ENCODE measurements at regions not wholly inside any gene's neighbourhood (a gene's known extent, or its start where the extent isn't known, plus 50 kb on each side); places are given as distances from the start of the nearest gene placed in this dataset.

DNA sequence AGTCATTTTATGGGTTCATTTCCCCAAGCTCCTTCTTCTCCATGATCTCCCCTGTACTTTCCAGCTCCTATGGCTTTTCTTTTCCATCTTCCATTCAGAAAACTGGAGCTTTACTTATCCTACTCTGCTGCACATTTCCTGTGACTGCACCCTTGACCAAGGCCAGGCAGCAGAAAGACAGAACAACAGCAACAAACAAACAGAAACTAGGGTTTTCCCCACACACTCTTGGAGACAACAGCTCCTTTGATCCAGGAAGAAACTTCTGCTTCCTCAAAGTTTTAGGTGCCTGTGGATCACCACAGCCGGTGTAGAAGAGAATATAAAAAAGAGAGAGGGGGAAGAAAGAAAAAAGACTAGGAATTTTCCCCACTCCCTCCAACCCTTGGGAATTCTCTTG, 342.3 kb upstream of the CFAP20DC start:
- intact Hi-C loops (cut with DNase I, micrococcal nuclease): no loop called here
- TF ChIP-seq, protein P1, sequence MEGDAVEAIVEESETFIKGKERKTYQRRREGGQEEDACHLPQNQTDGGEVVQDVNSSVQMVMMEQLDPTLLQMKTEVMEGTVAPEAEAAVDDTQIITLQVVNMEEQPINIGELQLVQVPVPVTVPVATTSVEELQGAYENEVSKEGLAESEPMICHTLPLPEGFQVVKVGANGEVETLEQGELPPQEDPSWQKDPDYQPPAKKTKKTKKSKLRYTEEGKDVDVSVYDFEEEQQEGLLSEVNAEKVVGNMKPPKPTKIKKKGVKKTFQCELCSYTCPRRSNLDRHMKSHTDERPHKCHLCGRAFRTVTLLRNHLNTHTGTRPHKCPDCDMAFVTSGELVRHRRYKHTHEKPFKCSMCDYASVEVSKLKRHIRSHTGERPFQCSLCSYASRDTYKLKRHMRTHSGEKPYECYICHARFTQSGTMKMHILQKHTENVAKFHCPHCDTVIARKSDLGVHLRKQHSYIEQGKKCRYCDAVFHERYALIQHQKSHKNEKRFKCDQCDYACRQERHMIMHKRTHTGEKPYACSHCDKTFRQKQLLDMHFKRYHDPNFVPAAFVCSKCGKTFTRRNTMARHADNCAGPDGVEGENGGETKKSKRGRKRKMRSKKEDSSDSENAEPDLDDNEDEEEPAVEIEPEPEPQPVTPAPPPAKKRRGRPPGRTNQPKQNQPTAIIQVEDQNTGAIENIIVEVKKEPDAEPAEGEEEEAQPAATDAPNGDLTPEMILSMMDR (IDR thresholded peaks at IDR 0.05): no peak
- no peaks in the 10 kb centered on the region for H3K9me3 ChIP-seq

DNA sequence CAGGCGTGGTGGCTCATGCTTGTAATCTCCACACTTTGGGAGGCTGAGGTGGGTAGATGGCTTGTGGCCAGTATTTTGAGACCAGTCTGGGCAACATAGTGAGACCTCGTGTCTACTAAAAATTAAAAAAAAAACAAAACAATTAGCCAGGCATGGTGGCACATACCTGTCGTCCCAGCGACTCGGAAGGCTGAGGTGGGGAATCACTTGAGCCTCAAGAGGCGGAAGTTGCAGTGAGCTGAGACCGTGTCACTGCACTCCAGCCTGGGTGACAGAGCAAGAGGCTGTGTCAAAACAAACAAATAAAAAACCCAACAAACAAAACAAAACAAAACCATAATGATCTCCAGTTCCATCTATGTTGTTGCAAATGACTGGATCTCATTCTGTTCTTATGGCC, 341.3 kb upstream of the CFAP20DC start:
- no peak for DNase-seq
- TF ChIP-seq, protein P1 (IDR thresholded peaks at IDR 0.05): no peak
- Histone ChIP-seq H3K9me3 (no peaks in the 10 kb centered on the region), H3K36me3 (ENCODE audit: low read depth) (no peaks in the 10 kb centered on the region), H3K4me1 (ENCODE audit: low read depth) (no peaks in the 10 kb centered on the region), H3K4me3 (no peak overlapping the region)
- intact Hi-C loops (cut with DNase I, micrococcal nuclease): no loop called here
- no peak for ATAC-seq

More for the DNA sequence above, 342.3 kb upstream of the CFAP20DC start:
- ATAC-seq: no peak
- DNase-seq: no peak
- H3K4me3 ChIP-seq: no peak overlapping the region
- no peaks in the 10 kb centered on the region for H3K4me1 ChIP-seq (ENCODE audit: low read depth)
- H3K36me3 ChIP-seq (ENCODE audit: low read depth): no peaks in the 10 kb centered on the region

DNA sequence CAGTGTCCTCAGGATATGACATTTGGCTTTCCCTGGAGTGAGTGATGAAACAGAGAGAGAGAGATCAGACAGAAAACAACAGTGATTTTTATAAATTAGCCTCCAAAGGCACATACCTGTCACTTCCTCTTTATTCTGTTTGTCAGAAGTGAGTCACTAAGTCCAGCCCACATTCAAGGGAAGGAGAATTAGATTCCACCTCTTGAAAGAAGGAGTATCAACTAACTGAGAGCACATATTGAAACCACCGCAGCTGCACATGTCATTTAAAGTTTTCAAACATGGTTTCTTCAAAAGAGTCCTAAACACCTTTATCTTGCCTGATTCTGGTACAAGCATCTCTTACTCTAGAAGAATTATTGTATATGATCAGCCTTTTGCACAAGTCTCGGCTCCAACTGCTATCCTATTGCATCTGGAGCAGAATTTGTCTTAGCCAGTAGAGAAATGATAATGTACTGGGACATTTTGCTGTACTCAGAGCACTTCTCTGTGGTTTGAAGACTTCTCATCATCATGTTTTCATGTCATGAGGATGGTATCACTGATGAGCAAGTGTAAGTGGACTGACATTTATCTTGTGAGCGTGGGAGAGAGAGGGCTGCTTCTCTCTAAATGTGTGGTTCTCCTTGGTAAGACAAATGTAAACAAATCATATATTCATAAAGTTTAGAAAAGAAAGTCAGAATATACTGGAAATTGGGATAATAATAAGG, 338.9 kb upstream of the CFAP20DC start:
- no peaks in the 10 kb centered on the region for H3K36me3 ChIP-seq (ENCODE audit: low read depth)
- no peak for DNase-seq
- H3K4me3 ChIP-seq: no peak overlapping the region
- intact Hi-C loops (cut with DNase I, micrococcal nuclease): no loop called here
- TF ChIP-seq, protein P1 (IDR thresholded peaks at IDR 0.05): no peak
- peak; percentile 14 for ATAC-seq
- no peaks in the 10 kb centered on the region for H3K4me1 ChIP-seq (ENCODE audit: low read depth)
- H3K9me3 ChIP-seq: no peaks in the 10 kb centered on the region

DNA sequence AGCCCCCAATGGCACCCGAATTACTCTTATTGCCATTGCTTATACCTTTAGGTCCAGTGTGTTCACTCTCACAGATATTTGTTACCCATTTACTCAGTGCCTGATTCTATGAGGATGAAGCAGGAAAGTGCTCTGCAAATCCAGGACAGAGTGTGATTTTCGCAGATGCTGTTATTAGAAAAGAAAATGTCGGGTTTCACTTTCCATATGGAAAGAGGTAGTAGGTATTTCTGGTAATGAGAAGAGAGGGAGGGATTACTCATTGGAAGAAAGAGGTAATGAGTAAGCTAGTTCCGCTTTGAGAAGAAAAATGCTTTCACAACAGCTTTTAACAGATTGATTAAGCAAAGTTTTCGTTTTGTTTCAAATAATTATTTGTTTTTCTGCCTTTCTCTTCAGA, 336.3 kb upstream of the CFAP20DC start:
- no peak overlapping the region for H3K4me3 ChIP-seq
- no peaks in the 10 kb centered on the region for H3K4me1 ChIP-seq (ENCODE audit: low read depth)
- DNase-seq (no peak), ATAC-seq (peak; percentile 30)
- H3K36me3 ChIP-seq (ENCODE audit: low read depth): no peaks in the 10 kb centered on the region
- intact Hi-C loops (cut with DNase I, micrococcal nuclease): no loop called here
- H3K9me3 ChIP-seq: no peaks in the 10 kb centered on the region
- TF ChIP-seq, protein P1 (IDR thresholded peaks at IDR 0.05): no peak

DNA sequence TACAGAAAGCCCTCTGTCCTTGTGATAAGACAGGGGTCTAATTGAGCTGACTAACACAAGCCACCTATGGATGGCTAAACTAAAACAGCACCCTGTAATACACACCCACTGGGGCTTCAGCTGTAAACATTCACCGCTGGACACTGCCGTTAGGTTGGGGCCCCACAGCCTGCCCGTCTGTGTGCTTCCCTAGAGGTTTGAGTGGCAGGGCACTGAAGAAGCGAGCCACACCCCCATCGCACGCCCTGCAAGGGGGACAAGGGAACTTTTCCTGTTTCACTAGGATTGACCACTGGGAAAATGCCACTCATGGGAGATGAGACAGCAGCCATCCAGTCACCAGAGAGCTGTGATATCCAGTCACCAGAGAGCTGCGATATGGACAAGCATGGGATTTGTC, 335.7 kb upstream of the CFAP20DC start:
- DNase-seq (no peak), ATAC-seq (no peak)
- Histone ChIP-seq H3K4me3 (no peak overlapping the region), H3K36me3 (ENCODE audit: low read depth) (no peaks in the 10 kb centered on the region), H3K4me1 (ENCODE audit: low read depth) (no peaks in the 10 kb centered on the region), H3K9me3 (no peaks in the 10 kb centered on the region)
- intact Hi-C loops (cut with DNase I, micrococcal nuclease): no loop called here
- TF ChIP-seq, protein P1 (IDR thresholded peaks at IDR 0.05): no peak

DNA sequence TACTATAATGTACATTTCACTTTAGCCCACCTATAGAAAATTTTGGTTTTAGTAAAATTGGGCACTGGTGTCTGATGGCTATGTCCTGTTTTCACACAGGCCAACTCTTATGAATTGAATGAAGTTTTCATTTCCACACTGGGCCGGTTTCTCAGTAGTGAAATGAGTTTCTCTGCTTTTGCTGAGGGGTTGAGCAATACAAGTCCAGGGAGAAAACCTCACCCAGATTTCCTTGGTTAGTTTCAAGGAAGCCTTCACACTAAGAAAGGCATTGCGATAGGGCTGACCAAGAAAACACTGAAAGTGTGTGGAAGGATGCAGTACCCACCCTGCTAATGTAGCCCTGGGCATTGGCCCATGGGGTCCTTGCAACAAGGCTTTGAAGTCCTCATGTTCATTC, 331.5 kb upstream of the CFAP20DC start:
- no peaks in the 10 kb centered on the region for H3K36me3 ChIP-seq (ENCODE audit: low read depth)
- no peaks in the 10 kb centered on the region for H3K4me1 ChIP-seq (ENCODE audit: low read depth)
- intact Hi-C loops (cut with DNase I, micrococcal nuclease): no loop called here
- TF ChIP-seq, protein P1 (IDR thresholded peaks at IDR 0.05): no peak
- no peaks in the 10 kb centered on the region for H3K9me3 ChIP-seq
- H3K4me3 ChIP-seq: no peak overlapping the region
- ATAC-seq (no peak), DNase-seq (no peak)

All from mucosa of descending colon (tissue), 3 donors.